Superior temporal gyrus (tissue), 1 donor: ENCODE measurements at regions not wholly inside any gene's neighbourhood (a gene's known extent, or its start where the extent isn't known, plus 50 kb on each side); places are given as distances from the start of the nearest gene placed in this dataset.

Experiments
- DNase-seq: peaks from one replicate; pipeline ENCODE4 v3.0.0-alpha.2; 2016; ENCODE audit errors: extremely low spot score

DNA sequence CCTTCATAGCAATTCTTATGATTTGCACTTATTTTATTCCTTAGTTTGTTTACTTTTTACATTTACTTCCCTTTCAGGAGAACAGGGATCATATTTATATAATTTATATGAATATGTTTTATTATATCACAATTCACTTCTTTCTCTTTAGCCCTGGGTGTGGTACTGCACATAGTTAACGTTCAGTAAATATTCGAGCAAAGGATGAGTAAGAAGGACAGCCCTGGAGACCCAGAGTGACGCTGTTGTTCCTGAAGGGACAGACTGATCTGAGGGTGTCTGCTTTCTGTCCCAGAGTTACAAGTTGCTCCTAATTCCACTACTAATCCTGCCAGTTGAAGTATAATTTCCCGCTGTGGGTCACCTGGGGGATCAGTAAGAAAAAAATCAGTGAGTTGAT is 366.1 kb downstream of the DMRT2 start:
- DNase-seq: no peak

DNA sequence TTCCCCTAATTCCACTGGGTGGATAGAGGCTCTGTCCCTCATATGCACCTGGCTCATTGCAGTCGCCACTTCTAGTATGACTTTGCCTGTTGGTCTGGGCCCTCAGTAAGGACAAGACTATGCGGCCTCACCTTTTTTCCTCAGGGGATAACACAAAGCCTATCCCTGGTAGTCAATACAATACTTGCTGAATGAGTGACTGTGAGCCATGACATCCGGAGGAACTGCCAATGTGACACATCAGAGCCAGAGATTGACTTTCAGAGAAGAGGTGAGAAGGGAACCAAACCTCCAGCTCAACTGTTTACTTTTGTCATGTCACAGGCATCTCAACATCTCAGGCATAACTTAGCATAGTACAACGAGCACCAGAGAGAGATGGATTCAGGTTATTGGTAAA is 371.3 kb downstream of the DMRT2 start:
- no peak for DNase-seq

DNA sequence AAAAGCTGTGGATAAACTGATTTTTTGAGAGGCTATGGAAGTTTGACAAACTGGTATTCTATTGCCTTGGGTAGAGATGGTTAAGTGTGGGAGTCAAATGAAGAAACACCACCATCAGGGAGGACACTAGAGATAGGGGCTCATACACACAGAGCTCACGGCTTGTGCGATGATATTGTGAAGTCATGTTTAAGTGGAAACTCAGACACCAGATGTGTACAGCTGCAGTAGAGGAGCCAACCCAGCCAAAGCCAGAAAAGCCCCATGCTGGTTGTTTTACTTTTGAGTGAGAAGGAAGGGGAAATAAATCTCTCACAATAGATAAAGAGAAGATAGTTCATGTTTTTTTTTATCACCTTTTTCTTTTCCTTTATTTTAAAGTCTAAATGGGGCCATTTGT is 377.7 kb downstream of the DMRT2 start:
- DNase-seq: no peak

DNA sequence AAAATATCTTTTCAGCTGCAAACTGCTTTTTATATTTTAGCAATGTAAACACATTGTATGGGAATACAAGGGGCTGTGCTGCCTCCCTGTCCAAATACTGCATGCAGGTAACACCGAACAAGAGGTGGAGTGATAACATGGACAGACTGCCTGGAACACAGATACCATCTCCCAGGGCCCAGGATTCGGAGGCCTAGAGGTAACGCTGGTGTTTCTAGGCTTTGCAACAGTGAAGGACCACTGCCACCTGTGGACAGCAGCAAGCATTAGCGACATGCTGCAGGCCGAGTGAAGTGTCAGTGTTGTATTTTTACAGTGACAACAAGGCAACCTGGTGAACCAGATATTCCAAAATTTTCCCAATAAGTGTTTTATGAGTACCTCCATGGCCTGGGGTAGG is 379.1 kb downstream of the DMRT2 start:
- no peak for DNase-seq

DNA sequence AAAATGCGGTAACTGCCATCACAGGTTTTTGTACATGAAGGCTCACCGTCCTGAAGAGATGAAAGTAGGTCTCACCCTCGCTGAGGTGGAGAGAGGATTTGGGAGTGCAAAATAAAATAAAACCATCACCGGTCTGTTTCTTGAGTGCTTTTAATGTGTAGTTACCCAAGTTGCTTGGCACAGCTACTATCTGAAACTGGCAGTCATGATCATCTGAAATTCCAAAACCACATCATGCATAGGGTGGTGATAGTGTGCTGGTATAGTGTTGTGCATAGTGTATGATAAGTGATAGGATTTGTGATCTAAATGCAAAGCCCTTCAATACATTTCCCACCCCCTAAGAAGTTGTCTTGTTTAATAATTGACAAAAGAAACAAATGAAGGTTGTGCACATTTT is 381.3 kb downstream of the DMRT2 start:
- DNase-seq: no peak

DNA sequence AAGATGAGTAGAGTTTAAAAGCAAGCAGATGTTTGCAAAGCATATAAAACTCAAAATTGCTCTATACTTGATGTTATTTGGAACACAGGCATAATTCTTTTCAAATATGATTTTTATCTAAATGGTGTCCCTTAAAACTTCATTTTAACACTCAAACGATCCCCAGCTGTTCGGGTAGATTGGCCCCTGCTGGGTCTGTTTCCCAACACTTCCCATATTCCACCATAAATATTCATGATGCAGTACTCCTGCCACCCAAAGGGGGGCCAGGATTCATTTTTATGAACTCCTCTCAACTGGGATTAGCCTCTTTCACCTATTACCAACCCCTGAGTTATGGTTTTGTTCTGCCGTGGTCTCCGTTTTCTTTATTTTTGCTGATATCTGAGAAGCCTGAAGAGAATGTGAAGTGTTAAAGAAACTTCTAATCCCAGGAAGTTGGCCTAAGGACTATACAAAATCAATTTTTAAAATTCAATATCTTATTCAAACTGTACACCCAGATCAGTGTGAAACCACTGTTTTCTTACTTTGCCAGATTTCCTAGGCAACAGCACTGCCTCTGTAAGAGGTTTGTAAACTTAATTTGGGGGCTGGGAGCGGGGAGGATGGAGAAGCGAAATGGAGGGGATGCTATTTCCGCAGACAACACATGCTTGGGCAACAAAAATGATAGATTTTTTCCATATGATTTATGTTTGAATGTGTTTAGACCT is 384.1 kb downstream of the DMRT2 start:
- DNase-seq: no peak

DNA sequence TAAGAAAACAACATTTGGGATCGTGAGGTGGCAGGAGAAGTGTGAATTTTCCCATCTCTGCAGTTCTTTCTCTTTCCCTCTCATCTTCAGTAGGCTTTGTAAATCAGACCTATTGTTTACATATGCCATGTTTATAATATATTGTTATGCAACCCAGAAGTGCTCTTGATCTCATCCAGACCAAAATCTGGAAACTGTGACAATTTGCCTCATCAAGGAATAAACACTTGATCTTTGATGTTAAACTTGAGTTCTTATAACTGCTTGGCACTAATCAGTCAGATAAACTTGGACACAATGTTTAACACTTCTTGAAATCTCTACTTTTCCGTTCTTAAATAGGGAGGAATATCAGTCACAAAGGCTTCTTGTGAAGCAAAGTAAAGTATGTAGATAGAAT is 384.7 kb downstream of the DMRT2 start:
- DNase-seq: no peak

DNA sequence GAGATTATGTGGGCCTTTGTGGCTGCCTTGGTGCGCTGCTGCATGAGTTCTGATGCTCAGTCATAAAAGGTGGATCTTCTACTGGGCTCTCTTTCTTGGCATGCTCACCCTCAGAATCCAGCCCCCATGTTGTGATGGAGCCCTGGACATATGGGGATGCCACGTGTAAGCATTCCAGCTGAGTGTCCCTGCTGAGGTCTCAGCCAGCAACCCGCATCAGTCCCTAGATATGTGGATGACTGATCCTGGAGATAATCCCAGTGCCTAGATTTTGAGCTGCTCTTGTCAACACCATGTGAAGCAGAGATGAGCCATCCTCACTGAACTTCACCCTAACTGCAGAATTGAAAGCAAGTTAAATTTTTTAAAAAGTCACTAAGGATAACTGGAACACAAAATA is 390.1 kb downstream of the DMRT2 start:
- DNase-seq: no peak

DNA sequence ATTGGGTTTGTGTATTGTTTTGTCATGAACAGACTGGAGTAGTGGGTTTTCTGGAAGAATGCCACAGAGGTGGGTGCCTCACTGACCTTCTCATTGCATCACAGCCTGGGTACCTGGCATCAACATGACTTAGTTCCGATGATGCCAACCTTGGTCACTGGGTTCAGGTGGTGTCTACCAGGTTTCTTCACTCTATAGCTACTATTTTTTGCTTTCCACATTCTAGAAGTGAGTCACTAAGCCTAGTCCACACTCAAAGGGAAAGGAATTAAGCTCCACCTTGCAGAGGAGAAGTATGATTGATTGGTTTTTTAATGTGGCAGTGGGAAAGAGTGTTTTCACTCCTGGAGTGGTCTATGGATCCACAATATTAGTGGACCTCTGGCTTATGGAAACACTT is 391.9 kb downstream of the DMRT2 start:
- DNase-seq: no peak

DNA sequence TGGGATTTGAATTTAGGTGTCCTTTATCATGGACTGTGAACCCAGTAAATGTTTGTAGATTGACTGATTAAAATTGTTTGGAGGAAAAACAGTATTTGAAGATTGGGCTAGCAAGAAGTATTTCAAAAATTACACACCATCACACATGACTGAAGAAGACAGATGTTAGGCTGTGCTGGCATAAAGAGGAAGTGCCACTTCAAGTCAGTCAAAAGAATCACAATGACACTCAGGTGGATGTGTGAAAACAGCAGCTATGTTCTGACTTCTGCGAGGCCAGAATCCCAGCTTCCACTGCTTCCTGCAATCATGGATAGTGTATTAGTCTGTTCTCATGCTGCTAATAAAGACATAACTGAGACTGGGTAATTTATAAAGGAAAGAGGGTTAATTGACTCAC is 393.3 kb downstream of the DMRT2 start:
- no peak for DNase-seq

DNA sequence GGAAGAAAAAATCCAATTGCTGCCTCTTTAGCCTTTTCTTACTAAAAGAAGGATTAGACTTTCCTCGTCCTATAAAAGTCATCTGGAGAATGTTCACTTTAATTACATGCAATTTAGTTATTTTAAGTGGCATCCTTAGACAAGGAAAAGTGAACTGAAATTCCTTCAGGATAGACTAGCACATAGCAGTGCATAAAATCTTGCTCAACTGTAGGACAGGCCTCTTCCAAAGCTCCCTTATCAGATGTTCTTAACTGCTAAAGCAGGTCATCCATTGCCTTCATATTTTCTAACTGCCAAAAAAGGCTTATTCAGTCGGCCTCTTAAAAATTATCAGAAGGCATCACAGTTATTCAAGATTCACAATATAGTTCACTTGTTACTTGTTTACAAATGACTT is 396.5 kb downstream of the DMRT2 start:
- no peak for DNase-seq

DNA sequence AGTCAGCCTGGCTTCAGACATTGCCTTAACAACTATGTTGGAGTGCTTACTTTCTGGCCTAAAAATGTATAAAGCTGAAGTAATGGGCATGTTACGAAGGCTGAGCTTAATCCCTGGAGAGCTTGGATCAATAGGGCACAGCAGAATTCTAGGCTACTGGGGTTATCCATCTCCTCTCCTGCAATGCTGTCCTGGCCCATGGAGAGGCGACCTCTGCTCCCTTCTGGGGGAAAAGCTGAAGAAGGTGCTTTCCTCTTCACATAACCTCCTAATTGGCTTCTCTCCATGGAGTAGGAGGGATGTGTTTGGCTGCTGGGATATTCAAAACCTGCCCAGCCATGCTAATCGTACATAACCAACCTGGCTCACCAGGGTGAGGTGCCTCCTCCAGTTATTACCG is 403.5 kb downstream of the DMRT2 start:
- no peak for DNase-seq

DNA sequence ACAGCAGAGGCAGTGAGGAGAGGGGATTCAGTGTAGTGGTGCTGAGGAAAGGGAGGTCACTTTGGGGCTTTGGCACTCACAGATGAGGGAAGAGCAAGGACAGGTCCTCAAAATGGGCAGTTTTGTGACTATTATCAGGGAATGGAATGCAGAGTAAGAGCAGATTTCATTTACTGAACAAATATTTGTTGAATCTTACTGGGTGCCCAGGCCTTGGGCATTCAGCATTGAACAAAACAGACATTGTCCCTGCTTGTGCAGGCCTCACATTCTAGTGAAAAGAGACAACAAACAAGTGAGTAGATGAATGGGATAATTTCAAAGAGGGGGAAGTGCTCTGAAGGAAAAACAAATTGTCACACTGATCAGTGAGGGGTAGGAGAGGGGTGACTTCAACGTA is 404.1 kb downstream of the DMRT2 start:
- DNase-seq: peak; percentile 64

DNA sequence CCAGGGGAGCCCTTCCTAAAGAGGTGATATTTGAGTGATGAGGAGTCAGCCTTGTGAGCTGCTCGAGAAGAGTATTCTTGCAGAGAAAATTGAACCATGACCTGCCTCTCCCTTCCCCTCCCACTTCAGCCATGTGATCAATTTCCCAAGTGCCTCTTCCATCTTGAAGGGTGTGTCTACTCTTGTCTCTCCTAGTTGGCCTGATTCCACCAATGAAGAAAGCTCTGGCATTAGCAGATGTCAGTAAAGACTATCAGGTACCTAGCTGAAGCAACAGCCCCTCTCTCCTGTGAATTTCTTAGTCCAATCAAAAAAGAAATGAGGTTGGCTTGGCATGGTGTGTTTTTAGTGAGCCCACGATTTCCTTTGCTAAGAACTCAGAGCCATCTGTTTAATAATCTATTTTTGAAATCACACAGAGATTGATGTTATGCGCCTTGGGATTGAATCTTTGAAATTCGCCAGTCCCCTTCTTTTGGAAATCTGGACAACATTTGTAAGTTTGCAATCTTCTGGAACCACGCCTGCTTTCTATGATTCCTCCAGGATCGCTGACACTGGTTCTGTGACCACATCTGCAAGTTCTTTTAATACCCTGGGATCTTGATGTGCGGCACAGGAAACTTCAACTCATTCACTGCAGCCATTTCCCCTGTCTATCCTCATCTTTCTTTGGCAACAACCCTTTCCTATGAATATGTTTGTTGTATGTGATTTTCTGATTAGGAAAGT is 404.6 kb downstream of the DMRT2 start:
- peak; percentile 43 for DNase-seq

DNA sequence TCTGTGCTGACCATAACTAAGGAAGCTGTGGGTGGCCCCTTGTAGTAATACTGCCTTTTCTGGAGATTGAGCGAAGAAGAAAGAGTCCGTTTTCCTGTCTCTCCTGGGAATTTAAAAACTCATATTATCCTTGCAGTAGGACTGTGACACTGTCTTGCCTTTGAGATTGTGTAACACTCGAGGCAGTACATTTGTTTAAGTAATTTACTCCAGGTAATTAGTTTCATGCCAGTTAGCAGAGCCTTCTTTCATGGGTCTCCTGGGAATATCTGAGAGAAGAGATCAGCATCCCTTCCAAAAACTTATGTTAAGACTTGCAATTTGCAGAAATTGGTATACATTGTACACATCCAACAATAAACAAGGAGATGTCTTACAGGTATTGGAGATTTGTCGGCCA is 405.6 kb downstream of the DMRT2 start:
- no peak for DNase-seq

DNA sequence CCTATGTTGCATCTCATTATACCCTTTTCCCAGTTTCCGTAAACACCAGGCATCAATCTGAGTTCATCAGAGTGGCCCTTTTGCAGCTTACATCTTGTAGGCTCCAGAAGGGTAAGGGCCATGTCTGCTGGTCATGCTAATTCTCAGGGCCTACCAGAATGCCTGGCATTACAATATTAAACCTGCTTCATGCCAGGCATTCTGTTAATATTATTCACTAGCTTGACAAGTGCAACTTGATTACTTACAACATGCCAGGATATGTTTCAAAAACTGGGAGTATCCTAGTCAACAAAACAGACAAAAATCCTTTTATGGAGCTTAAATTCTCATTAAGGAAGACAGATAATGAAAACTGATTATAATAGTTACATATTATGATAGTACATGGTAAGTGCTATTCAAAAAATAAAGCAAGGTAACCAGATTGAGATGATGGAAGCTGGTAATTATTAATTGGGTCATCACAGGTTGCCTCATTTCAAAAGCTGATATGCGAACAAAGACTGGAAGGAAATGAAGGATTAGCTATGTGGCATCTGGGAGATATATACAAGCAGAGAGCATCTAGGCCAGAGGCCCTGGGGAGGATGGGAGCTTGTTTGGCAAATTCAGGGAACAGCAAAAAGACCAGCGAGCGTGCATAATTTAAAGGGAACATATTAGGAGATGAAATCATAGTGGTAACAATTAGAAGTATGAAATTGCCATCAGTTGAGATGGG is 406.3 kb downstream of the DMRT2 start:
- DNase-seq: no peak

DNA sequence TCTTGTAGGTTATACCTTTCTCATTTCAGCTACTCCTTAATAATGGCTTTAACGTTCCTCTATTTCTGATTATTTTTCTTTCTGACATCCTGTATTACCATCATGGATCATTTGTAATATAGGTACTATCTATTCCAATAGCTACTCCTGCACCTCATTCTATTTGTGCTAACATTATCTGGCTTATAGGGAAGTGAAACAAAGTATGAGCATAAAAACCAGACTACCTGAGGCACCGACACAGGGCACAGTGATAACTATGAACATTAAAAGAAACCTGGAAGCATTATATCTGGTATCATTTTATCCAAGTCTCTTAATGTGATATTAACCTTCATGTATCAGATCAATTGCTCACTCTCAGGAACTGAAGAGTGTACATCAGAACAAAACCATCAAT is 407.3 kb downstream of the DMRT2 start:
- no peak for DNase-seq

DNA sequence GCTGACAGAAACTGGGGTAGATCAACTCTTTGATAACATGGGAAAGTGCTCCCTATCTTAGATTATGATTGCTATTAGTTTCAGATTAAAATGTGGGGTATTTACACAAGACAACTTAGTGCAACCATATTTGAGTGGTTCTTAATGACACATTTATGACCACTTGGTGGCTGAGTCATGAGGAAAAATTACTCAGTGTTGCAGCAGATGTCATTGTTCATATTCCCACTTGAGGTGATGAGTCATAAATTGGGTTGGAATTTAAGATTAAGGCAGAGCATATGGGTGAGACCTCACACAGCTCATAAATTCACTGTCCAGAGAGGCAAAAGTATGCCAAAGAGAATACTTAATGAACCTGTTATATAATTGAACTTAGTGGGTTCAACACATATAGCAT is 408.3 kb downstream of the DMRT2 start:
- no peak for DNase-seq

DNA sequence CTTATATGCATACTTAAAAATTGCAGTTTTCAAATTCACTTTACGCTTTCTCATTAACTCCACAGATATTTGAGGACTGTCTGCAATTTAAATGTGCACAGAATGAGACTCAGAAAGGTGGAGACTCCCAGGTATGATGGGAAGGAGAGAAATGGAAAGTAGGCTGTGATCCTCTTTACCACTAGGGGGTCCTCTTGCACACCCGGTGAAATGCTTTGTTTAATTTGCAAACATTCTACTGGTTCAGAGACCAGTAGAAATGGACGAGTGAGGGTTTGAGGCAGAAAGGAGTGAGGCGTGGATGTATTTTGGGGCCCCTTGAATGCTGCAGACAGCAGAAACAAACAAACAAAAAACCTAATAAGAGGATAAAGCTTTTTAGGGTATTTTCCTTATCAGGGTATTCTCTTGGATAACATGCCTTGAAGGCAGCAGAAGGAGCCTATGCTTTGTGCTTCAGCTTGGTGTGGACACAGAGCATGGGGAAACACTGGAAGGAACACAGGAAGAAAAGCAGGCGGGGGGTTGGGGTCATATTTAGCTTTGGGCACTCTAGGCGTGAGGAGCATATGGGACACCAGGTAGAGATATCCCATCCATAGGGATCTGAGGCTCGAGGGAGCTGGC is 410.1 kb downstream of the DMRT2 start:
- peak; percentile 40 for DNase-seq

DNA sequence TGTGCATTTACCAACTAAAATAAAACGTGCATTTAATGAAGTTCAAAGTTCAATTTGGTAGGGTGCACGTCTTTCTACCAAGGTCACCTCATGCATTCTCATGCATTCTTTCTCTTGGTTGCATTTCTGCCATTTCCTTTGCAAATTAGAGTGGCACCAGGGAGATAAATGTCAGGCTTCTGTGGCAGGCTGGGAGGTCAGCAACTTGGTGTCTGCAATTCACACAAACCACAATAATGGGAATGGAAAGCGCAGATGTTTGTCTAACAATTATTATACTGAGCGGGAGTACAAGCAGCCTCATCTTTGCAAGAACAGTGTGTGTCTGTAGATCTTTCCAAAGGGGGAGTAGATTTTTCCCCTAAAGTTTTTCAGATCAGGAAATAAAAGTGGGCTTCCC is 411.7 kb downstream of the DMRT2 start:
- no peak for DNase-seq

DNA sequence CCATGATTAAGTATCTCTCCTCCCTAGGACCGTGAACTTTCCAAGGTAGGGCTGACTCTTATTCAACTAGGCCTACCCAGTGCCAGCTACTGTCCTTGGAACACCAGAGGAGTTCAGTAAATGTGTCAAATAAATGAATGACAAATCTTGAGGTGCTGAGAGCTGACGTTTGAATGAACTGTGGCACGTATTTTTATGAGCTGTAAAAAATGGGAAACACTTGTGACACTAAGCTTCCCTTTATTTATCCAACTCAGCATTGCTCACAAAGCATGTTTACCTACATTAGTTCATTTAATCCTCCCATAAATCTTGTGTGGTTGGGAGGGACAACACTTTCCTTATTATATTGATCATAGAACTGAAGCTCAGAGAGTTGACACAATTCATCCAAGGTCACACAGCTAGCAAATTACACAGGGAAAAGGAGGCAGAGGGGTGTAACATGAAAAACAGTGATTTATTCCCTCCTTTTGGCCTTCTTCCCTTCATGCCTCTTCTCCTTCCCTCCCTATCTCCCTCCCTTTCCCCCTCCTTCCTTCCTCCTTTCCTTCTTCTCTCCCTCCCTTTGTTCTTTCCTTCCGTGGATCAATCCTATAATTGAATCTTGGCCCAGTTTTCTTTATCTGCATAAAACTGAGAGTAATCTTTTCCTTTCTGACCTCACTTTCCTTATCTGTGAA is 412.6 kb downstream of the DMRT2 start:
- DNase-seq: no peak

DNA sequence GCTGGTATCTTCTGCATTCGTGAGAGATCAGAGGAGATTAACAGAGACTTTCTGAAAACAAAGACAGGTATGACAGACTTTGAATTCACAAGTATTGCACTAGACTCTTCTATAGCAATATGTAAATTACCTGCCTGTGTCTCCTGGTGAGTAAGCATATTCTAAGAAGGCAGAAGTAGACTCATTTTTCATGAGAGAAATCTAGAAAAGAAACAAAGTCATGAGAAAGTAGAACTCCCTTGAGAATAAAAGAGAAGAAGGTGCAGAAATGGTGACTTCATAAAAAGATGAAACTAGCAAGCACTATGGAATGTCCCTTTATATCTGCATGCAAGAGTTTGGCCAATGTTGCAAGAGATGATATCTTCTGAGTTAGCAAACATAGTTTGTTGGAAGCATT is 419.8 kb downstream of the DMRT2 start:
- DNase-seq: no peak
